Gastrocnemius medialis (tissue), 4 donors: ENCODE measurements at regions not wholly inside any gene's neighbourhood (a gene's known extent, or its start where the extent isn't known, plus 50 kb on each side); places are given as distances from the start of the nearest gene placed in this dataset.

ENCODE experiments used
- ATAC-seq, 2 donors: fragments of 150-250 bp; one replicate each; pipeline ENCODE4 v1.9.1; 2016
- DNase-seq, 2 donors: peaks; one replicate each; pipeline ENCODE4 v3.0.0-alpha.2; 2019
- H3K27ac ChIP-seq, 4 donors: fragments of 200-600 bp; sonication (generic); 1 replicate in 1 of 4; 2 replicates in 3 of 4; pipeline ENCODE4 v1.5.1; 2016 to 2018; ENCODE audit warnings: mild to moderate bottlenecking in 2 of 4, moderate library complexity in 1 of 4
- H3K27me3 ChIP-seq, 3 donors: fragments of 200-600 bp; sonication (generic) in 2 of 3; 1 replicate in 1 of 3; 2 replicates in 2 of 3; pipeline versions ENCODE4 v1.5.1 to v1.6.0; 2016 to 2019; ENCODE audit warnings: mild to moderate bottlenecking in 1 of 3, moderate library complexity in 1 of 3
- H3K36me3 ChIP-seq, 2 donors: fragments of 200-600 bp; sonication (generic) in 1 of 2; one replicate each; pipeline ENCODE4 v1.5.1; 2017 to 2018
- H3K4me1 ChIP-seq, 2 donors: fragments of 200-600 bp; sonication (generic) in 1 of 2; one replicate each; pipeline ENCODE4 v1.5.1; 2016 to 2017; ENCODE audit warnings: mild to moderate bottlenecking in 2 of 2
- H3K4me3 ChIP-seq, 4 donors: fragments of 200-600 bp; sonication (generic) in 3 of 4; 1 replicate in 1 of 4; 2 replicates in 3 of 4; pipeline ENCODE4 v1.5.1; 2016 to 2019; ENCODE audit warnings: mild to moderate bottlenecking in 2 of 4
- H3K9me3 ChIP-seq, 3 donors: fragments of 200-600 bp; sonication (generic) in 2 of 3; 1 replicate in 1 of 3; 2 replicates in 2 of 3; pipeline ENCODE4 v1.5.1; 2016 to 2019
- POLR2A ChIP-seq, 2 donors: fragments of 450-650 bp; IDR thresholded peaks; one replicate each; pipeline ENCODE4 v1.6.1; 2017; ENCODE audit warnings: antibody characterized with exemption in 2 of 2, mild to moderate bottlenecking in 2 of 2, moderate library complexity in 2 of 2
- in situ Hi-C, 4 donors: fragments of 200-750 bp; cut with MboI; loops; one replicate each; pipeline versions ENCODE4 v1.15.0 to v1.8.0; 2017; ENCODE audit warnings: low sequenced_read_pairs in 4 of 4
- intact Hi-C: fragments of 100-400 bp; cut with DNase I; formaldehyde crosslinking; loops from one replicate; pipeline ENCODE4 v1.15.1; 2023; ENCODE audit warnings: low total_unique reads
- TF ChIP-seq, protein P1 (sequence below), 5 experiments: fragments of 450-650 bp in 3 of 5; fragments of 200-600 bp in 2 of 5; sonication (generic) in 2 of 5; IDR thresholded peaks in 4 of 5; conservative IDR thresholded peaks in 1 of 5; 1 replicate in 4 of 5; 2 replicates in 1 of 5; pipeline ENCODE4 v1.5.1; 2016 to 2019; ENCODE audit warnings: antibody characterized with exemption in 5 of 5, mild to moderate bottlenecking in 3 of 5, moderate library complexity in 3 of 5

DNA sequence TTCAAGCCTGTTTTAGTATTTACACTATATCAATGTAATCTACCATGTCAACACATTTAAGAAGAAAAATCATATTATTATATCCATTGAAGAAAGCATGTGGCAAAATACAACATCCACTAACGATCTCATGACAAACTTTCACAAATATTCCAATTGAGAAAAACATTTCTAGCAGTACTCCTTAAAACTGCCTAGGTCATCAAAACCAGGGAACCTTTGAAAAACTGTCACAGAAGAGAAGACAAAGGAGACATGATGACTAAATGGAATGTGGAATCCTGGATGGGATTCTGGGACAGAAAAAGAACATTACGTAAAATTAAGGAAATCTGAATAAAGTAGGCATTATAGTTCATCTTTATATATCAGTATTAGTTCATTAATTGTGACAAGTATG lies 1091.3 kb upstream of the CDH6 start:
- in situ Hi-C loops (no loop called here), intact Hi-C loops (no loop called here)
- ATAC-seq = no peak
- H3K4me1 ChIP-seq = no peaks in the 10 kb centered on the region
- DNase-seq = no peak
- H3K27ac ChIP-seq = no peak overlapping the region
- no peaks in the 10 kb centered on the region for H3K27me3 ChIP-seq
- TF ChIP-seq, protein P1, sequence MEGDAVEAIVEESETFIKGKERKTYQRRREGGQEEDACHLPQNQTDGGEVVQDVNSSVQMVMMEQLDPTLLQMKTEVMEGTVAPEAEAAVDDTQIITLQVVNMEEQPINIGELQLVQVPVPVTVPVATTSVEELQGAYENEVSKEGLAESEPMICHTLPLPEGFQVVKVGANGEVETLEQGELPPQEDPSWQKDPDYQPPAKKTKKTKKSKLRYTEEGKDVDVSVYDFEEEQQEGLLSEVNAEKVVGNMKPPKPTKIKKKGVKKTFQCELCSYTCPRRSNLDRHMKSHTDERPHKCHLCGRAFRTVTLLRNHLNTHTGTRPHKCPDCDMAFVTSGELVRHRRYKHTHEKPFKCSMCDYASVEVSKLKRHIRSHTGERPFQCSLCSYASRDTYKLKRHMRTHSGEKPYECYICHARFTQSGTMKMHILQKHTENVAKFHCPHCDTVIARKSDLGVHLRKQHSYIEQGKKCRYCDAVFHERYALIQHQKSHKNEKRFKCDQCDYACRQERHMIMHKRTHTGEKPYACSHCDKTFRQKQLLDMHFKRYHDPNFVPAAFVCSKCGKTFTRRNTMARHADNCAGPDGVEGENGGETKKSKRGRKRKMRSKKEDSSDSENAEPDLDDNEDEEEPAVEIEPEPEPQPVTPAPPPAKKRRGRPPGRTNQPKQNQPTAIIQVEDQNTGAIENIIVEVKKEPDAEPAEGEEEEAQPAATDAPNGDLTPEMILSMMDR (IDR thresholded peaks at IDR 0.05 in 4 of 5, conservative IDR thresholded peaks at IDR 0.05 in 1 of 5) = no peak
- TF ChIP-seq POLR2A (IDR thresholded peaks at IDR 0.05) = no peak
- no peak overlapping the region for H3K4me3 ChIP-seq
- H3K36me3 ChIP-seq = no peaks in the 10 kb centered on the region
- no peaks in the 10 kb centered on the region for H3K9me3 ChIP-seq

- no peak for TF ChIP-seq POLR2A (IDR thresholded peaks at IDR 0.05)
- TF ChIP-seq, protein P1 (IDR thresholded peaks at IDR 0.05 in 4 of 5, conservative IDR thresholded peaks at IDR 0.05 in 1 of 5) = no peak
- no peak overlapping the region for H3K4me3 ChIP-seq
- no peak overlapping the region for H3K27ac ChIP-seq
- H3K4me1 ChIP-seq = no peaks in the 10 kb centered on the region
- in situ Hi-C loops = no loop called here
- no peak for ATAC-seq
- intact Hi-C loops = no loop called here
- no peaks in the 10 kb centered on the region for H3K9me3 ChIP-seq
- H3K36me3 ChIP-seq = no peaks in the 10 kb centered on the region
- H3K27me3 ChIP-seq = no peaks in the 10 kb centered on the region
- no peak for DNase-seq
Measured at GRCh38 chr5:30100929-30101328, 1092.6 kb upstream of the CDH6 start.

DNA sequence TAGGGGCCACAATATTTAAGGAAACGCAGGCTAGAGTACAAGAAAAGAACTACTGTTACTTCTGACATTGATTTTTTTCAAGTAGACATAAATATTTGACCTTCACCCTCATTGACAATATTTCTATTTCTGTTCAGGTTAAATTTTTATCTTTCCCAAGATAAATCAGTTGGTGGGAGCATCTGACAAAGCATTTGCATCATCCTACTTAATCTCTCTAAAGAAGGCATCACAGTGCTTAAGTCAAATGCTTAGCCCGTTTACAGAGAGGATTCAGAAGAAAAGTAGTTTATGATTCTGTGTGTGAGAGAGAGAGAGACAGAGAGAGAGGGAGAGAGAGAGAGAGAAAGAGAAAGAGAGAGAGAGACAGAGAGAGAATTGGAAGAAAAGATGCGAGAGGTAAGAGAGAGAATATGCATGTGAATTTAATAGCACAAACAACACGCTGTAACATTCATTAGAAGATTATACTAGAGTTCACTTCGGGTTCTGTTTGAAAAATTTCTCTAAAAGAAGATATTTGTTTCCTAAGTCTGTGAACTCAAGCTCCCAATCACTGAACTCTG lies 1093.3 kb upstream of the CDH6 start:
- no peak for ATAC-seq
- H3K4me1 ChIP-seq = no peaks in the 10 kb centered on the region
- TF ChIP-seq, protein P1 (IDR thresholded peaks at IDR 0.05 in 4 of 5, conservative IDR thresholded peaks at IDR 0.05 in 1 of 5) = no peak
- no peak for TF ChIP-seq POLR2A (IDR thresholded peaks at IDR 0.05)
- H3K27ac ChIP-seq = no peak overlapping the region
- no peaks in the 10 kb centered on the region for H3K9me3 ChIP-seq
- H3K36me3 ChIP-seq = no peaks in the 10 kb centered on the region
- in situ Hi-C loops = no loop called here
- no peaks in the 10 kb centered on the region for H3K27me3 ChIP-seq
- intact Hi-C loops = no loop called here
- no peak overlapping the region for H3K4me3 ChIP-seq
- DNase-seq = no peak

DNA sequence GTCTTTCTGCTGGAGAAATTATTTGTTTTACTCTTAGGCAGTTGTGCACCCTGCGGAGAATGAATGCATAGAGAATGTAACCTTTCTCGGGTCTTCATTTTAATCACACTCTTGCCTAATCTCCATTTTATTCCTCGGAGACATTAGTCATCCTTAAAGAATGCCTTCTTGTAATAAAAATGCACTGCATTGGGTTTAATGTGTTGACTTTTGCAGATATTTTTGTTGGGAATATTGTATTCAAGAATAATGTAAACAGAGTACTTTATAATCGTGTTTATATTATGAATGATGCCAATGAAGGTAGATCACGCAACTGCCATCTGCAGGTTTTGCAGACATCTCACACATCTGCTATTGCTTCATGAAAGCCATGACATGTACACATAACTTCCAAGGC lies 1093.9 kb upstream of the CDH6 start:
- H3K4me1 ChIP-seq = no peaks in the 10 kb centered on the region
- H3K27ac ChIP-seq = no peak overlapping the region
- no peak overlapping the region for H3K4me3 ChIP-seq
- no peaks in the 10 kb centered on the region for H3K9me3 ChIP-seq
- in situ Hi-C loops (no loop called here), intact Hi-C loops (no loop called here)
- ATAC-seq (no peak), DNase-seq (no peak)
- no peaks in the 10 kb centered on the region for H3K36me3 ChIP-seq
- TF ChIP-seq, protein P1 (IDR thresholded peaks at IDR 0.05 in 4 of 5, conservative IDR thresholded peaks at IDR 0.05 in 1 of 5) = no peak
- TF ChIP-seq POLR2A (IDR thresholded peaks at IDR 0.05) = no peak
- no peaks in the 10 kb centered on the region for H3K27me3 ChIP-seq

DNA sequence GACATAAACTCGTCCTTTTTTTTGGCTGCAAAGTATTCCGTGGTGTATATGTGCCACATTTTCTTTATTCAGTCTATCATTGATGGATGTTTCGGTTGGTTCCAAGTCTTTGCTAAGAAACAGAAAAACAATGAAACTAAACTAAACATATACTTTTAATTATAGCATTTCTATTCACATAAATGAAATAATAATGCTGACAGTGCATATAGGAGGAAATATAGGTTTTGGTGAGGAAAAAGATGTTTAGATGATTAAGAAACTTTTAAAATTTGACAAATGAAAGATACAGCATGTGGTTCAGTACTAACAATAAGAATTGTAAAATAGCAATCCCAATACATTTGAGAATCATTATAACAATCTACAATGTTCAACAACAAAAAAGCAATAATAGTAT lies 1094.5 kb upstream of the CDH6 start:
- in situ Hi-C loops = no loop called here
- Histone ChIP-seq H3K27me3 (no peaks in the 10 kb centered on the region), H3K9me3 (no peaks in the 10 kb centered on the region)

More for the DNA sequence above, 1094.5 kb upstream of the CDH6 start:
- Histone ChIP-seq H3K4me3 (no peak overlapping the region), H3K27ac (no peak overlapping the region), H3K4me1 (no peaks in the 10 kb centered on the region), H3K36me3 (no peaks in the 10 kb centered on the region)
- intact Hi-C loops = no loop called here
- no peak for DNase-seq
- TF ChIP-seq, protein P1 (IDR thresholded peaks at IDR 0.05 in 4 of 5, conservative IDR thresholded peaks at IDR 0.05 in 1 of 5) = no peak
- no peak for TF ChIP-seq POLR2A (IDR thresholded peaks at IDR 0.05)
- no peak for ATAC-seq
